HCEC 1CT (cell line): ENCODE measurements at regions not wholly inside any gene's neighbourhood (a gene's known extent, or its start where the extent isn't known, plus 50 kb on each side); places are given as distances from the start of the nearest gene placed in this dataset.
"Not testable (repeated sequence)": the region's sequence is repeated elsewhere in the genome, so short reads cannot be mapped to it uniquely, and the experiment has no call there.

ENCODE experiments used
- DNase-seq: peaks from one replicate; pipeline ENCODE4 v3.0.0-alpha.2; 2017

GRCh38 chr1:81738875-81739274 is 61.9 kb upstream of the ADGRL2 start:
- DNase-seq: no peak

- no peak for DNase-seq
Observed at GRCh38 chr1:81733480-81733879, 67.3 kb upstream of the ADGRL2 start.

GRCh38 chr1:81731989-81732388 is 68.7 kb upstream of the ADGRL2 start:
- DNase-seq: no peak

GRCh38 chr1:81730881-81731280 is 69.9 kb upstream of the ADGRL2 start:
- DNase-seq: no peak

- not testable (repeated sequence) for DNase-seq
Observed at GRCh38 chr1:81730299-81730698, 70.4 kb upstream of the ADGRL2 start.

- no peak for DNase-seq
Observed at GRCh38 chr1:81729818-81730217, 70.9 kb upstream of the ADGRL2 start.

GRCh38 chr1:81729239-81729638 is 71.5 kb upstream of the ADGRL2 start:
- DNase-seq: no peak

GRCh38 chr1:81725823-81726222 is 74.9 kb upstream of the ADGRL2 start:
- no peak for DNase-seq

GRCh38 chr1:81722631-81723328 is 78.0 kb upstream of the ADGRL2 start:
- not testable (repeated sequence) for DNase-seq

- not testable (repeated sequence) for DNase-seq
Observed at GRCh38 chr1:81720256-81720655, 80.5 kb upstream of the ADGRL2 start.

GRCh38 chr1:81717230-81717629 is 83.5 kb upstream of the ADGRL2 start:
- DNase-seq: peak; percentile 40

- no peak for DNase-seq
Observed at GRCh38 chr1:81715391-81715790, 85.3 kb upstream of the ADGRL2 start.

GRCh38 chr1:81714636-81715035 is 86.1 kb upstream of the ADGRL2 start:
- no peak for DNase-seq

GRCh38 chr1:81712425-81712824 is 88.3 kb upstream of the ADGRL2 start:
- no peak for DNase-seq

- DNase-seq: no peak
Observed at GRCh38 chr1:81710857-81711256, 89.9 kb upstream of the ADGRL2 start.

GRCh38 chr1:81708250-81708649 is 92.5 kb upstream of the ADGRL2 start:
- DNase-seq: no peak

GRCh38 chr1:81706650-81707435 is 93.9 kb upstream of the ADGRL2 start:
- peak; percentile 79 for DNase-seq

GRCh38 chr1:81703756-81704463 is 96.8 kb upstream of the ADGRL2 start:
- peak; percentile 81 for DNase-seq

- DNase-seq: peak; percentile 79
Observed at GRCh38 chr1:81703391-81703755, 97.4 kb upstream of the ADGRL2 start.

GRCh38 chr1:81702903-81703302 is 97.8 kb upstream of the ADGRL2 start:
- peak; percentile 99 for DNase-seq

- no peak for DNase-seq
Observed at GRCh38 chr1:81702079-81702715, 98.5 kb upstream of the ADGRL2 start.

GRCh38 chr1:81700728-81701470 is 99.8 kb upstream of the ADGRL2 start:
- no peak for DNase-seq

- DNase-seq: peak; percentile 83
Observed at GRCh38 chr1:81699234-81699633, 101.5 kb upstream of the ADGRL2 start.
